ACC112 (cell line): ENCODE measurements at regions not wholly inside any gene's neighbourhood (a gene's known extent, or its start where the extent isn't known, plus 50 kb on each side); places are given as distances from the start of the nearest gene placed in this dataset.
"Not testable (repeated sequence)": the region's sequence is repeated elsewhere in the genome, so short reads cannot be mapped to it uniquely, and the experiment has no call there.

ENCODE experiments used
- H2AFZ ChIP-seq: fragments of 200-600 bp; sonication (generic); one replicate; pipeline ENCODE4 v1.6.0; 2017; ENCODE audit warnings: antibody characterized with exemption, low read length; ENCODE audit not compliant: unreplicated experiment
- H3K27ac ChIP-seq: fragments of 200-600 bp; sonication (generic); 2 replicates; pipeline ENCODE4 v1.5.1; 2014; ENCODE audit warnings: low read depth, mild to moderate bottlenecking, antibody characterized with exemption, low read length, moderate library complexity
- H3K27me3 ChIP-seq: fragments of 200-600 bp; sonication (generic); 2 replicates; pipeline ENCODE4 v1.6.1; 2014; ENCODE audit warnings: mild to moderate bottlenecking, antibody characterized with exemption, low read length, moderate library complexity, mixed read lengths; ENCODE audit not compliant: insufficient read depth
- H3K36me3 ChIP-seq: fragments of 200-600 bp; sonication (generic); 2 replicates; pipeline ENCODE4 v1.6.1; 2016; ENCODE audit warnings: mild to moderate bottlenecking, antibody characterized with exemption, low read length, moderate library complexity, mixed read lengths; ENCODE audit not compliant: insufficient read depth
- H3K4me1 ChIP-seq: fragments of 200-600 bp; sonication (generic); one replicate; pipeline ENCODE4 v1.6.1; 2016; ENCODE audit warnings: low read length, mixed read lengths; ENCODE audit not compliant: insufficient read depth, unreplicated experiment, control insufficient read depth
- H3K4me3 ChIP-seq: fragments of 200-600 bp; sonication (generic); 2 replicates; pipeline ENCODE4 v1.5.1; 2014; ENCODE audit warnings: mild to moderate bottlenecking, low read depth, low read length
- H3K79me2 ChIP-seq: fragments of 200-600 bp; sonication (generic); one replicate; pipeline ENCODE4 v1.6.0; 2016; ENCODE audit warnings: low read length; ENCODE audit not compliant: control insufficient read depth, unreplicated experiment, insufficient read depth

DNA sequence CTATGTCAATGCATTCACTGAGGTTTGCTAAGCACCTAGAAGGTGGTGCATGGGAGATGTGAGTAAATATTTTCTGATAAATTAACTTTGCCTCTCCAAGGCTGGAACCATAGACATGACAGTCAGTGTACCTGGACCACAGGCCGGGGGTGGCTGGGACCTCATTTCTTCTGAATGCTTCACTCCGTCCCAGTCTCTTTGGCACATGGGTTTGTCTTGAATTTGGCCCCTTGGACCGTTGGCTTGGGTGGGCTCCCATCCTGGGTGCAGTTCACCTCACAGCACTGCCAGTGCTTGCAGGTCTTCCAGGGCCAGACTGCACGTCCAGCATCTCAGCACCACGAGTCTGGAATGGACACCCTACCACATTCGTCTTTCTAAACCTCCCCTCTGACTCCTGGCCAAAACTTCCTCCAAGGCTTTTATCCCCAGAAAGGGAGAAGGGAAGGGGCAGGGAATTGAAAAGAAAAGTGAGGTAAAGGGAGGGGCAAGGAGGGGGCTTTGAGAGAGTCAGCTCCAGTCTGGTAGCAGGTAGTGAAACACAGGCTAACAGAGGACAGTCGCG is 267.8 kb downstream of the MED10 start:
- no peaks in the 10 kb centered on the region for H3K36me3 ChIP-seq
- no peaks in the 10 kb centered on the region for H3K79me2 ChIP-seq
- no peaks in the 10 kb centered on the region for H3K4me1 ChIP-seq
- H3K4me3 ChIP-seq, result no peak overlapping the region
- no peak overlapping the region for H3K27ac ChIP-seq
- no peaks in the 10 kb centered on the region for H3K27me3 ChIP-seq
- no peak overlapping the region for H2AFZ ChIP-seq

DNA sequence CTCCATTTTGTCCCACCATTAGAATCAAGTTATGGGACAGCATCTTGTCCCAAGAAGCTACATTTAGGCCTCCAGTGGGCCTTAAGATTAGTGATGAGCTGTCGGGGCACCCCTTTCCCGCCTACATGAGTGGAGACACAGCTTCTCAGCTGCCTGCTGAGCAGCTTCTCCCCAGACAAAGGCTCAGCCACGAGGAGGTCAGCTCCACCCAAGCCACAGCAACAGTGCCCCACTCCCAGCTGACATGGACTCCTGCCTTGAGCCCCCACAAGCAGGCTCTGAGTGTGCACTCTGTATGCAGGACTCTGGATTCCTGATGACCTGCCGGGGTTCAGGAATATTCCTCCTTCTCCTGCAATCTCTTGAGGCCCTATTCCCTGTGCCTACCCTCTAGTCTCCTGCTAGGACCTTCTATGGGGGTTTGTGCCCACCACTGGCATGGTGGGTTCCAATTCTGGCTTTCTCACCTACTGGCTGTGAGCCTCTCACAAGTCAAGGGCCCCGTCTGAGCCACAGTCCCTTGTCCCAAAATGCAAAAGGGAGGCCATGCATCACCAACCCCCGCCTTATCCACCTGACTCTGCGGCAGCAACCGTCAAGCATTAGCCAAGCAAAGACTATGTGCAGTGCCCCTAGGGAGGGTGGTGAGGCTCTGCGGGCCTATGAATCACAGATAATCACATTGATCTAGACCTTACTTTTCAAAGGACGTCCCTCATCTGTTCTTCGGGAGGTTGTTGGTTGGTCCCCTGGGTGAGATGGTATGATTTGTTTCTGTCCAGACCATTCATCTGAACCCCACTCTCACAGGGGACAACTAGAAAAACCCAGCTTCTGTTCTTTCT is 269.1 kb downstream of the MED10 start:
- Histone ChIP-seq H3K27me3 (no peaks in the 10 kb centered on the region), H3K4me3 (no peak overlapping the region), H2AFZ (no peak overlapping the region), H3K79me2 (no peaks in the 10 kb centered on the region), H3K4me1 (no peaks in the 10 kb centered on the region), H3K36me3 (no peaks in the 10 kb centered on the region), H3K27ac (no peak overlapping the region)

DNA sequence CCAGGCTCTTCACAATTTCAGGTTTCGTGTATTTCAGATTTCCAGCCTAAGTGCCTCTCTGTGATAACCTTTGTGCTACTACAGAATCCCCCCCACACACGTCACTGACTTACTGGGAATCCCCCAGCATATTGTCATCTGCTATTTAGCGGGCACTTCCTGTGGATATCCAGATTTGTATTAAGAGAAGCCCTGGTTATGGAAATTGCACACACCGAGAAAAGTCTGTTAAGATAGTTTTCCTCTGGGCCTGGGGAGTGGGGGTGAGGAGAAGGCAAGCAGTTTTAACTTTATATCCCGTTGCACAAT is 269.9 kb downstream of the MED10 start:
- Histone ChIP-seq H3K27ac (no peak overlapping the region), H3K36me3 (no peaks in the 10 kb centered on the region), H2AFZ (no peak overlapping the region), H3K4me3 (no peak overlapping the region), H3K27me3 (no peaks in the 10 kb centered on the region), H3K79me2 (no peaks in the 10 kb centered on the region), H3K4me1 (no peaks in the 10 kb centered on the region)

DNA sequence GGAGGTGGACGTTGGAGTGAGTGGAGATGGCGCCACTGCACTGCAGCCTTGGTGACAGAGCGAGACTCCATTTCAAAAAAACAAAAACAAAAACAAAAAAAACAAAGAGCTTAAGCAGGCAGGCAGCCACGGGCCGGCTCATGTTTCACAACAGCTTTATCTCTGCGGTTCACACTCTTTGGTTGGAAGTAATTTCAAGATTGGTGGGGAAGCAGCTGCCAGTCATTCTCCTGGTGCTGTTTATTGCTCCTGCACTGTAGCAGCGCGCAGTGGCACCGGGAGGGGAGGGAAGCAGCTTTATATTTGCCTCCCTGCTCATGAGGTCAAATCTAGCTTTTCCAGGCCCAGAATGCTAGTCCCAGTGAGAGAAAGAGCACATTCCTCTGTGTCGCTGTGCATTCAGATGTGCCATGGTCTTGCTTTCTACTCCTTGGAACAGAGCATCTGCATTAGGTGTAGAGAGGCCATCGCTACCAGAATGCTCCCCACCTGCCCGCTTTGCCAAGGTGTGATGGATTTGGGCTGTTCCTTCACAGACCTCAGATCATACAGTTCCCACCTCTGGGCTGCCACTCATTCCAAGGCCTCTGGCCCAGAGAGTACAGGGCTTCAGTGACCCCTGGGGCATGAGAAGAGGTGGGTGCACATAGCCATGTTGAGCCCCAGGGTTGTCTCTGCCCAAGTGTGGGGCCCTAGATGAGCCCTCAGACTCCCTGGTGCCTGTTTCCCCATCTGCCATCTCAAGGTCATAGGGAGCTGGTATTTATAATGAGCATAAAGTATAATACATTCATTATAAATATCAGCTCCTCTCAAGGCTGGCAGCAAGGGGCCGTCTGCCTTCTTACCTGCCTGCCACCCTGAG is 270.4 kb downstream of the MED10 start:
- Histone ChIP-seq H3K27me3 (no peaks in the 10 kb centered on the region), H3K36me3 (no peaks in the 10 kb centered on the region)

DNA sequence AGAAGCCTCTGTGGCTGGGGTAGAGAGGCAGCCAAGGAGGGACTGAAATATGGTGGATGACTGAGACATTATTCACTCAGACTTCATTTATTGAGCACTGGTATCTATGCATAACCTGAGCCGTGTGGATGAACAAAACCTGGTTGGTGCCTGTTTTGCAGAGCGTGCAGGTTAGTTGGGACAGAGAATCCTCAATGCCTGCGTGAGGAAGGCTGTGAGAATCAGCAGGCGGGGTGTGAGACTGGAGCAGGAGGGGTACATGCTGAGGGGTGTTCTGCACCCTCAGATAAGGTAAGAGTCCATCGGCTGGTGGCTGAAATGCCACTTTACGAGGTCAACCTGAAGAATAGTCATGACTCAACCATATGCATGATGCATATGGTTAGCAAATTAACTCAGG is 271.6 kb downstream of the MED10 start:
- no peaks in the 10 kb centered on the region for H3K27me3 ChIP-seq
- H3K79me2 ChIP-seq, result no peaks in the 10 kb centered on the region
- no peak overlapping the region for H3K27ac ChIP-seq
- no peak overlapping the region for H2AFZ ChIP-seq
- H3K4me1 ChIP-seq, result no peaks in the 10 kb centered on the region
- H3K36me3 ChIP-seq, result no peaks in the 10 kb centered on the region
- H3K4me3 ChIP-seq, result no peak overlapping the region

More for the DNA sequence above, 270.4 kb downstream of the MED10 start:
- no peaks in the 10 kb centered on the region for H3K79me2 ChIP-seq
- no peak overlapping the region for H3K4me3 ChIP-seq
- no peak overlapping the region for H3K27ac ChIP-seq
- H3K4me1 ChIP-seq, result no peaks in the 10 kb centered on the region
- H2AFZ ChIP-seq, result no peak overlapping the region

DNA sequence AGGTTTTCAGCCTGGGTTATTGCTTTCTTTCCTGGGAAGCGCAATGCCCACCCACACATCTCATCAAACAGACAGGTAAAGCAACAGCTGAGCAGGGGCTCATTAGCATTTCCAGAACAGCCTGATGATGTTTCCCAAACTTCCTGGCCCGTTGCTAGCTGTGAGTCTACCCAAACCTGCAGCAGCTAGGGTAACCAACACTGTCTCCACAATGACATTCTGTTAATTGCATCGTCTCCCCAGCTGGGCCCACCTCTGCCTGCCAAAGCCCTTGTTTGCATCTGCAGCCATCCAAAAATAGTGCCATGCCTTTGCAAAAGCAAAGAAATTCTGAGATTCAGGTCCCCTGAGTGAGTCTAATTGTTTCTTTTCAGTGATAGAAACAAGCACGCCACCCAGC is 273.0 kb downstream of the MED10 start:
- Histone ChIP-seq H3K4me1 (no peaks in the 10 kb centered on the region), H2AFZ (no peak overlapping the region), H3K79me2 (no peaks in the 10 kb centered on the region), H3K4me3 (no peak overlapping the region), H3K27me3 (no peaks in the 10 kb centered on the region), H3K36me3 (no peaks in the 10 kb centered on the region), H3K27ac (no peak overlapping the region)

DNA sequence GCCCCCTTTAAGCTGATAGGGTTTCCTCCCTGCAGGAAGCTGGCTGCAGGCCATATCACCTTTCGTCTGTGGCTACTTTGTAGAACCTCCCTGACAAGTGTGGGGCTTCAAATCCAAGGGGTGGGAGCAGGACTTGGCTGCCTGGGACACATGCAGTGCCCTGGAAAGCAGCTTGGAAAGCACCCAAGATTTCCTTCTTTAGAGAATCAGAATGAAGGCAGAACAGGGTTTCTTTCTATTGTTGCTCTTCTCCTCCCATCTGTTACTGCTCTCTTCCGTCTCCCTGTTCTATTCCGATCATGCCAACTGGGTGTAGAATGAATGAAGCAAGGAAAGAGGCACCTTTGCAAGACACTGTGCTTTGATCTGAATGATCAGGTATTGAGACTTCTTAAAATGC is 282.2 kb downstream of the MED10 start:
- Histone ChIP-seq H3K27me3 (no peaks in the 10 kb centered on the region), H3K4me3 (no peak overlapping the region), H3K79me2 (no peaks in the 10 kb centered on the region), H3K4me1 (no peaks in the 10 kb centered on the region), H2AFZ (no peak overlapping the region), H3K27ac (no peak overlapping the region), H3K36me3 (no peaks in the 10 kb centered on the region)

DNA sequence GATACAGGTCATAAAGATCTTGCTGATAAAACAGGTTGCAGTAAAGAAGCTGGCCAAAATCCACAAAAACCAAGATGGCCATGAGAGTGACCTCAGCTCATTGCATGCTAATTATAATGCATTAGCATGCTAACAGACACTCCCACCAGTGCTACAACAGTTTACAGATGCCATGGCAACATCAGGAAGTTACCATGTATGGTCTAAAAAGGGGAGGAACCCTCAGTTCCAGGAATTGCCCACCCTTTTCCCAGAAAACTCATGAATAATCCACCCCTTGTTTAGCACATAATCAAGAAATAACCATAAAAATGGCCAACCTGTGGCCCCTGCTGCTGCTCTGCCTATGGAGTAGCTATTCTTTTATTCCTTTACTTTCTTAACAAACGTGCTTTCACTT is 284.2 kb downstream of the MED10 start:
- not testable (repeated sequence) for H3K27me3 ChIP-seq, H3K36me3 ChIP-seq, H3K4me3 ChIP-seq, H3K4me1 ChIP-seq, H2AFZ ChIP-seq, H3K79me2 ChIP-seq, H3K27ac ChIP-seq

DNA sequence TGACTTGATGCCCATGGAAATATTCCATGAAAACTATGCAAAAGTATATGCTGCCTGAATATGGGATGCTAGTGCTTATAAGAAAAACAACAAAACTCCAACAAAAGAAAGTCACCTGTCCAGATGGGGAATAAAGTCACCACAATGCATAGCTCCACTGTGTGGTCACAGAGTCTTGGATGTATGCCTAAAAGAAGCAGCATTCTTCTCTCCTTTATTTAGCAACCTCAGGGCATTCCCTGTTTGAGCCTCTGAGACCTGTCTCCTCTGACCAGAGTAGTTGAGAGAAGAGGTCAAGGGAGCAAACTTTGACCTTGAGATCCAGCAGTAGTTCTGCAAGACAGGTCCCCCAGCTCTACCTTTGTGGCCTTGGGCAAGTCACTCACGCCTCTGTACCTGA is 287.5 kb downstream of the MED10 start:
- Histone ChIP-seq H3K79me2 (no peaks in the 10 kb centered on the region), H3K27ac (no peak overlapping the region), H3K27me3 (no peaks in the 10 kb centered on the region), H2AFZ (no peak overlapping the region), H3K36me3 (no peaks in the 10 kb centered on the region), H3K4me1 (no peaks in the 10 kb centered on the region), H3K4me3 (no peak overlapping the region)

DNA sequence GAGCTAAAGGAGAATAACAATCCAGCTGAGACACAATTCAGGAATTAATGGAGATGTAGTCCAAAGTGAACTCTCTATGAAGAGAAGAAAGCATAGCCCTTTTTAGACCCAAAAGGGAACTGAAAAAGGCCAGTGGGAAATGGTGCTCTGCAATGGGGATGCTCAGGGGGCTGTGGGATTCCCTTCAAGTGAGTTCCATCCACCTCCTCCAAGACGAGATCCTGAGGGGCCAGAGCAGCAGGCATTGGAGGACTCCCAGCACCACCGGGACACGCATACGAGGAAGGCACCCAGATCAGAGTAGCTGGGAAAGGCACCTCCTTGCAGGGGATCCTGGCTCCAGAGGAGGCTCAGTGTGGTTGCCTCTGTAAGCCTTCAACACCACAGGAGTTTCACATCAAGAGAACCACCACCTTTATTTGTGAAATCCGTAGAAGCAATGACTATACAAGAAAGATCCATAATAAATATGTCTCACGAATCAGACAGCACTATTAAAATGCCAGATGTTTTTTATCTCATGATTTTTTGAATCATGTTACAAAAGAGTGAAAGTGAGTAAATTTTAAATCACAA is 288.2 kb downstream of the MED10 start:
- Histone ChIP-seq H3K27ac (no peak overlapping the region), H3K79me2 (no peaks in the 10 kb centered on the region), H3K36me3 (no peaks in the 10 kb centered on the region), H3K4me3 (no peak overlapping the region), H3K4me1 (no peaks in the 10 kb centered on the region), H3K27me3 (no peaks in the 10 kb centered on the region), H2AFZ (no peak overlapping the region)
